HG03378 (cell line): ENCODE measurements at regions not wholly inside any gene's neighbourhood (a gene's known extent, or its start where the extent isn't known, plus 50 kb on each side); places are given as distances from the start of the nearest gene placed in this dataset.

Source experiments
- ATAC-seq: cut with Tn5 transposase; IDR thresholded peaks from one replicate; pipeline ENCODE4 v1.9.1; 2021; ENCODE audit warnings: mild to moderate bottlenecking, moderate library complexity; ENCODE audit not compliant: unreplicated experiment

- ATAC-seq = no peak
Measured at GRCh38 chr2:59312967-59313940, 1072.1 kb upstream of the FANCL start.

GRCh38 chr2:59312029-59312428 lies 1070.9 kb upstream of the FANCL start:
- ATAC-seq = no peak

DNA sequence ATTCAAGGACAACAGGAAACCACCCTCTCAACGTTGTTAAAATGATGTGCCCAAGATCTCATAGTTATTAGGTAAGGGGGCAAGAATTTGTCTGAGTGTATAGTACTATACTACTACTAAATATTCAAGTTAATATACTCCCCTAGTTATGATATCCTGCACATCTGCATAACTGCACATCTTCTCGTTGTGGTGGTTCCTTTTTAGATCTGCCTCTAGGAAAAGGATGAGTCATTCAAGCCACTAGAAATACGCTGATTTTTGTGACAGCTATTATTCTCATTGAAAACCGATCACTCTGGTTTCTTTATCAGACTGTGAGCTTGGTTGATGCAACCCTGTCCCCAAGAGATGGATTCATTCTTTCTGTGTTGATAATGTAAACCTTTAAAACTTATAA lies 1067.0 kb upstream of the FANCL start:
- no peak for ATAC-seq

DNA sequence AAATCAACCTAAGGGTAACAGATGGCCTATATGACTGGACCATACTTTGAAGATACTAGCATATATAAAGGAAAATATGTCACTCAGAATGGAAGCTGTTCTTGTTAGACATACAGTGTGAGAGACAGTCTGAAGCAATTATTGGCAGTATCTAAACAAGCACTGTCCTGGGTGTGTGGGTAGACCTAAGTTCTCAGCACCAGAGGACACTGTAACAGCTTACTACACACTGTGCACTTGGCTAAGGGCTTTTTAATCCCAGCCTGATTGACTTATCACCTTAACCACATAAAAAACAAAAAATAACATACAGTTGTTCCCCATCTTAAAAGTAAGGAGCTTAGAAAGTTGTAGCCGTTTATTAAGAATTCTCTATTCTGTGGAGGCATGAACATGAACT lies 1066.1 kb upstream of the FANCL start:
- no peak for ATAC-seq

DNA sequence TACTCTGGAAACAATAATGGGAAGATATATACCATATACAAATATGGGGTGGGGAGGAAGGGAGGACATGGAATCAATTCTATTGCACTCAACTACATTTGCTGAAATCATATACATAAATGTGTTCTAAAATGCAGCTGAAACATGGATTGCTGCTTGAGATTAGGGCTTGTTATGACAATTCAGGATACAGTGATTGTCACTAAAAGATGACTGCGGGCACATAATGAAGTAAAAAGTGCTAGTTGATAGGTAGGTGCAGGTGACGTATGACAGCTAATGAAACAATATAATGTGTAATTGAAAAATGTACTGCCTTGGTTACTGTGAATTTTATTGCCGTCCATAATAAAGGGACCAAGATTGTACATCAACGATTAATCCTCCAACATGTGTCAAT lies 1062.1 kb upstream of the FANCL start:
- no peak for ATAC-seq

GRCh38 chr2:59302683-59303082 lies 1061.6 kb upstream of the FANCL start:
- no peak for ATAC-seq

- ATAC-seq = peak; percentile 65
Measured at GRCh38 chr2:59301466-59302402, 1060.6 kb upstream of the FANCL start.

DNA sequence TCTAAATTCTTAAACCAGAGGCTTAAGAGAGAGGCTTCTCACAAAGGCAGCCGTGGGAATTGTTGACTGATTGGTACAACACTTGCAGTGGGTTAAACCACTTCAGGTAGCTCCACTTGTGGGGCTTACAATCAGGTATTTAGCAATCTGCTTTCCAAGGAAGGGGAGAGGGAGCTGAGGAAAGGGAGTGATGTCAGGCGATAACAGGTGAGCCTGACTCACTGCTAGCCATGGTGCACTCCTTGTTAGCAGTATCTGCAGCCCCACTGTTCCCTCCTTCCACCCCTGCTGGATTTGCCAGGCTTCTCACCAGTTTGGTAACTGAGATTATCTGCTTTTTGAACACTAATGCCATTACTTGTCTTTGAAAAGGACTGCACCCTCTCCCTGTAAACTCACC lies 1056.7 kb upstream of the FANCL start:
- ATAC-seq = no peak

GRCh38 chr2:59296279-59296678 lies 1055.2 kb upstream of the FANCL start:
- ATAC-seq = no peak

- no peak for ATAC-seq
Measured at GRCh38 chr2:59295524-59296162, 1054.5 kb upstream of the FANCL start.

- ATAC-seq = no peak
Measured at GRCh38 chr2:59288771-59289170, 1047.6 kb upstream of the FANCL start.

DNA sequence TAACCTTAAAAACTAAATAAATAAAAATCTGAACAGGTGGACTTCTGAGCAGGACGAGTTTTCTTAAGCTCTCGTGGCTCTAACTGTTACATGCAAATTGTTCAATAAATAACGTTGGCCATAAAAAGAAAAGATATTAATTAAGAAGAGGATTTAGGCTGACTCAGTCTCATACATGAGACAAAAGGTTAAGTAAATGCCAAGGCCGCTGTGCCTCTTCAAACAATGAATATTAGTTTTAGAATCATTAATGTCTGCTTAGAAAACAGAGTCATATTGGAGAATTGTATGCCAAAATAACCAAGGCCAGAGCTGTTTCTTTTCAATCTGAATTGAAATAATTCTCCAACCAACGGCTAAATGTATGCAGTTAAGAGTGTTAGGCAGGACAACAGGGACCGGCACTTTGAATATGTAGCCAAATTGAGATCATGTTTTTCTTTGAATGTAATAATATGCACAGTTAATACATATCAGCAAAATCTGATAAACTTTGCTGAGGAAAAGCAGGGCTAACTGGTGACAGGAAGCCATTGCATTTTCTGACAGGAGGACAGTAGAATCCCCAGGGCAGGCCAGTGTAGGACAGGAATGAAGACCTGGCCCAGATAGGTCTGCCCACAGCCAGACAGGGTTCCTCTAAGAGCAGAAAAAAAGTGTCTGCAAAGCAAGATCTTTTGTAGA lies 1041.4 kb upstream of the FANCL start:
- no peak for ATAC-seq

DNA sequence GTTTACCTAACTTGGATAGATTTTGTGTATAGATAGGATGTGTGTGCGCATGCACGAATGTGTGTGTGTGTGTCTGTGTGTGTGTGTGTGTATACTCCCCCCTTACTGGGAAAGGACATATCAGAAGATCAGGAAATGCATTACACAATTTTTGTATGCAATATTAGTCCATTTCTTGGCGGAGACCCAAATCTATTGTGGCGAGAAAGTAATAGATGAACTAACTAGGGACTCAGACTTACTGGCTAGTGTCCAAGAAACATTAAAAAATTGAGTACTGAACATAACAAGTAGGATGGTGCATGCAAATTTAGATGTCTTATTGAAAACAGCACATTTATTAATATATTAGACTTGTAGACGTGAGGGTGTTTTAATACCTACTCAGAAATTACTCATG lies 1036.5 kb upstream of the FANCL start:
- ATAC-seq = no peak

DNA sequence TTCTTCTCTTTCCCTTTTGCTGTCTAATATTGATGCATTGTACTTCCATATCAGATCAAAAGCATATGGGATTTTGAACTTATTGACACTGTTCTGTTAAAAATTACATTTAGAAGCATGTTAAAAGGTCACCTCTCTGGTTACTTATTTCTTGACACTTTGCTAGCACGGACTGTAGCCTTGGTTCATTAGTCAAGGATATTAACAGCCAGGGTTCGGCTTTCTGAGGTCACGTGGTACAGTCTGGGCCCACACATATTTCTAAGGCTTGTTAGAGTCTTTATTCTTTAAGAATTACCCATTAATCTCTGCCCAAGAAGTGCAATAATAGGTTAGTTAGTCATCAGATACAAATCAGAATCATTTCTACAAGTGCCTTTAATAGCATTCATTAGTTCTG lies 1035.8 kb upstream of the FANCL start:
- ATAC-seq = no peak

DNA sequence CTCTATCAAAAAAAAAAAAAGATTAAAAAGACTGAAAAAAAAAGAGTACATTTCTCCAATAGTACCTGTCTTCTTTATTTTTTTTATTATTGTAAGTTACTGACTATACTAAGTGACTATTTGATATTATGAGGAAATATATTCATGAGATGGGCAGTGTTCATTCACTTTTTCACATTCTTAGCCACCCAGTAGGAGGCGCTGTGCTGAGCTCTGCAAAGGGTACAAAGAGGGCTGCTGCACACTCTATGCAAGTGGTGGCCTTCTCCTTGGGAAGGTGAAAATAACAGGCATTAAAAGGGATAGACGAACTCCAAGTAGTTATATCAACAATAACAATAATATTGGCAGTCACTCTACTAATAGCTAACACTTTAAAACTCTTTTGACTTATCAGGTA lies 1034.9 kb upstream of the FANCL start:
- ATAC-seq = no peak

- no peak for ATAC-seq
Measured at GRCh38 chr2:59266453-59266852, 1025.3 kb upstream of the FANCL start.

DNA sequence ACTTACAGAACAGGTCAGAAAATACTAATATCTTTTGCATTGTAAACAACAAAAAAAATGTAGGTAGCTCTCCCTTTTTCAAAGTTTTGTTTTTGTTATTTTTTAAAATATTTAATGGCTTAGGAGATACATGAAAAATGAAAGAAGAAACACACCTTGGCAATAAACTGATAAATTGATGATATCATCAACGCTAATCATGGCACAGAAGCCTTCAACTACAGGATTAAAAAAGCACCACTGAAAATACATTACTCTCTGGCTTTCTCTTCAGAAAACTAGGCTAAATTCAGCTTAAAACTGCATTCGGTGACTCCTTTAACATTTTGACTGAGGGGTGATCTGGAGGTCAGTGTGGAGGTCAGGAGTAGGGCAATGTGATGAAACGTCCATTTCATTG lies 1018.8 kb upstream of the FANCL start:
- ATAC-seq = no peak

GRCh38 chr2:59256290-59256689 lies 1015.2 kb upstream of the FANCL start:
- no peak for ATAC-seq

- no peak for ATAC-seq
Measured at GRCh38 chr2:59254279-59254678, 1013.2 kb upstream of the FANCL start.

GRCh38 chr2:59250307-59250677 lies 1009.2 kb upstream of the FANCL start:
- ATAC-seq = no peak
